ENCODE measurements at regions not wholly inside any gene's neighbourhood (a gene's known extent, or its start where the extent isn't known, plus 50 kb on each side); places are given as distances from the start of the nearest gene placed in this dataset.

- H3K36me3 Mint-ChIP-seq (ENCODE audit: low read depth): no peaks in the 10 kb centered on the region
- no peak for DNase-seq
- no peak overlapping the region for H3K4me3 Mint-ChIP-seq
- H3K27me3 Mint-ChIP-seq (ENCODE audit: low read depth, poor library complexity): peaks cover 3% of the 10 kb centered on the region
- no peak for TF ChIP-seq CTCF (IDR thresholded peaks at IDR 0.05)
- H3K27ac Mint-ChIP-seq: no peak overlapping the region
- peaks cover 13% of the 10 kb centered on the region for H3K4me1 Mint-ChIP-seq
- peaks cover 17% of the 10 kb centered on the region for H3K9me3 Mint-ChIP-seq
Measured at GRCh38 chr1:55839221-55839620, 624.1 kb upstream of the USP24 start.

- TF ChIP-seq CTCF (IDR thresholded peaks at IDR 0.05): no peak
- peaks cover 18% of the 10 kb centered on the region for H3K4me1 Mint-ChIP-seq
- H3K36me3 Mint-ChIP-seq (ENCODE audit: low read depth): no peaks in the 10 kb centered on the region
- no peak overlapping the region for H3K27ac Mint-ChIP-seq
- peaks cover 17% of the 10 kb centered on the region for H3K9me3 Mint-ChIP-seq
- H3K4me3 Mint-ChIP-seq: no peak overlapping the region
- peaks cover 9% of the 10 kb centered on the region for H3K27me3 Mint-ChIP-seq (ENCODE audit: low read depth, poor library complexity)
- peak; percentile 28 for DNase-seq
Measured at GRCh38 chr1:55836086-55836485, 620.9 kb upstream of the USP24 start.

- Mint-ChIP-seq H3K4me3 (no peak overlapping the region), H3K27ac (no peak overlapping the region), H3K4me1 (peaks cover 18% of the 10 kb centered on the region), H3K9me3 (peaks cover 17% of the 10 kb centered on the region), H3K27me3 (ENCODE audit: low read depth, poor library complexity) (peaks cover 12% of the 10 kb centered on the region), H3K36me3 (ENCODE audit: low read depth) (no peaks in the 10 kb centered on the region)
- DNase-seq: no peak
- TF ChIP-seq CTCF (IDR thresholded peaks at IDR 0.05): no peak
Measured at GRCh38 chr1:55833529-55834091, 618.4 kb upstream of the USP24 start.

- Mint-ChIP-seq H3K4me3 (no peak overlapping the region), H3K27me3 (ENCODE audit: low read depth, poor library complexity) (peaks cover 12% of the 10 kb centered on the region), H3K9me3 (peaks cover 12% of the 10 kb centered on the region), H3K4me1 (peaks cover 23% of the 10 kb centered on the region), H3K36me3 (ENCODE audit: low read depth) (no peaks in the 10 kb centered on the region), H3K27ac (no peak overlapping the region)
- no peak for DNase-seq
- no peak for TF ChIP-seq CTCF (IDR thresholded peaks at IDR 0.05)
Measured at GRCh38 chr1:55831759-55832158, 616.6 kb upstream of the USP24 start.

GRCh38 chr1:55828044-55828443 lies 612.9 kb upstream of the USP24 start:
- H3K4me1 Mint-ChIP-seq: peaks cover 33% of the 10 kb centered on the region
- DNase-seq: no peak
- H3K4me3 Mint-ChIP-seq: no peak overlapping the region
- no peak for TF ChIP-seq CTCF (IDR thresholded peaks at IDR 0.05)
- H3K36me3 Mint-ChIP-seq (ENCODE audit: low read depth): no peaks in the 10 kb centered on the region
- H3K27ac Mint-ChIP-seq: no peak overlapping the region
- H3K9me3 Mint-ChIP-seq: peaks cover 4% of the 10 kb centered on the region
- H3K27me3 Mint-ChIP-seq (ENCODE audit: low read depth, poor library complexity): peaks cover 9% of the 10 kb centered on the region

- peaks cover 9% of the 10 kb centered on the region for H3K27me3 Mint-ChIP-seq (ENCODE audit: low read depth, poor library complexity)
- H3K4me1 Mint-ChIP-seq: peaks cover 39% of the 10 kb centered on the region
- H3K36me3 Mint-ChIP-seq (ENCODE audit: low read depth): no peaks in the 10 kb centered on the region
- no peak for DNase-seq
- TF ChIP-seq CTCF (IDR thresholded peaks at IDR 0.05): no peak
- no peak overlapping the region for H3K27ac Mint-ChIP-seq
- H3K9me3 Mint-ChIP-seq: peaks cover 4% of the 10 kb centered on the region
- H3K4me3 Mint-ChIP-seq: no peak overlapping the region
Measured at GRCh38 chr1:55827350-55827749, 612.2 kb upstream of the USP24 start.

Measured in nephron progenitor cell (in vitro differentiated cells).